Tibial nerve (tissue), 4 donors: ENCODE measurements at regions not wholly inside any gene's neighbourhood (a gene's known extent, or its start where the extent isn't known, plus 50 kb on each side); places are given as distances from the start of the nearest gene placed in this dataset.
"Not testable (repeated sequence)": the region's sequence is repeated elsewhere in the genome, so short reads cannot be mapped to it uniquely, and the experiment has no call there.

Experiments used
- EP300 ChIP-seq, 2 donors: sonication (generic); formaldehyde crosslinking; IDR thresholded peaks; one replicate each; pipeline ENCODE4 v1.6.1; 2017; ENCODE audit warnings: antibody characterized with exemption in 2 of 2, mild to moderate bottlenecking in 1 of 2
- POLR2A ChIP-seq, 2 donors: fragments of 450-650 bp; IDR thresholded peaks; one replicate each; pipeline ENCODE4 v1.6.1; 2017; ENCODE audit warnings: antibody characterized with exemption in 2 of 2, mild to moderate bottlenecking in 2 of 2, moderate library complexity in 2 of 2
- TF ChIP-seq, protein P1 (sequence below), 5 experiments: fragments of 200-600 bp in 3 of 5; fragments of 450-650 bp in 2 of 5; sonication (generic) in 3 of 5; IDR thresholded peaks; one replicate each; pipeline ENCODE4 v1.5.1; 2016 to 2019; ENCODE audit warnings: antibody characterized with exemption in 5 of 5, mild to moderate bottlenecking in 3 of 5, moderate library complexity in 2 of 5

DNA sequence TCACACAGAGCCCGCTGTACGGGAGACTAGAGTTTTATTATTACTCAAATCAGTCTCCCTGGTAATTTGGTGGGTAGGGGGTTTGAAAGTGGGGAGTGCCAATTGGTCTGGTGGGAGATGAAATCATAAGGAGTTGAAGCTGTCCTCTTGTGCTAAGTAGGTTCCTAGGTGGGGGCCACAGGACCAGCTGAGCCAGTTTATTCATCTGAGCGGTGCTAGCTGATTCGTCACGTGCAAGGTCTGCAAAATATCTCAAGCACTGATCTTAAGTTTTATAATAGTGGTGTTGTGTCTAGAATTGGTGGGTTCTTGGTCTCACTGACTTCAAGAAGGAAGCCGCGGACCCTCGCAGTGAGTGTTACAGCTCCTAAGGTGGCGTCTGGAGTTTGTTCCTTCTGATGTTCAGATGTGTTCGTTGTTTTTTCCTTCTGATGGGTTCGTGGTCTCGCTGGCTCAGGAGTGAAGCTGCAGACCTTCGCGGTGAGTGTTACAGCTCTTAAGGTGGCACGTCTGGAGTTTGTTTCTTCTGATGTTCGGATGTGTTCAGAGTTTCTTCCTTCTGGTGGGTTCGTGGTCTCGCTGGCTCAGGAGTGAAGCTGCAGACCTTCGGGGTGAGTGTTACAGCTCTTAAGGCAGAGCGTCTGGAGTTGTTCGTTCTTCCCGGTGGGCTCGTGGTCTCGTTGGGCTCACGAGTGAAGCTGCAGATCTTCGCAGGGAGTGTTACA, 158.5 kb upstream of the GNAI1 start:
- TF ChIP-seq, protein P1, sequence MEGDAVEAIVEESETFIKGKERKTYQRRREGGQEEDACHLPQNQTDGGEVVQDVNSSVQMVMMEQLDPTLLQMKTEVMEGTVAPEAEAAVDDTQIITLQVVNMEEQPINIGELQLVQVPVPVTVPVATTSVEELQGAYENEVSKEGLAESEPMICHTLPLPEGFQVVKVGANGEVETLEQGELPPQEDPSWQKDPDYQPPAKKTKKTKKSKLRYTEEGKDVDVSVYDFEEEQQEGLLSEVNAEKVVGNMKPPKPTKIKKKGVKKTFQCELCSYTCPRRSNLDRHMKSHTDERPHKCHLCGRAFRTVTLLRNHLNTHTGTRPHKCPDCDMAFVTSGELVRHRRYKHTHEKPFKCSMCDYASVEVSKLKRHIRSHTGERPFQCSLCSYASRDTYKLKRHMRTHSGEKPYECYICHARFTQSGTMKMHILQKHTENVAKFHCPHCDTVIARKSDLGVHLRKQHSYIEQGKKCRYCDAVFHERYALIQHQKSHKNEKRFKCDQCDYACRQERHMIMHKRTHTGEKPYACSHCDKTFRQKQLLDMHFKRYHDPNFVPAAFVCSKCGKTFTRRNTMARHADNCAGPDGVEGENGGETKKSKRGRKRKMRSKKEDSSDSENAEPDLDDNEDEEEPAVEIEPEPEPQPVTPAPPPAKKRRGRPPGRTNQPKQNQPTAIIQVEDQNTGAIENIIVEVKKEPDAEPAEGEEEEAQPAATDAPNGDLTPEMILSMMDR (IDR thresholded peaks at IDR 0.05) = not testable (repeated sequence)
- TF ChIP-seq EP300, POLR2A (IDR thresholded peaks at IDR 0.05): not testable (repeated sequence)
